HG03442 (cell line): ENCODE measurements at regions not wholly inside any gene's neighbourhood (a gene's known extent, or its start where the extent isn't known, plus 50 kb on each side); places are given as distances from the start of the nearest gene placed in this dataset.
"Not testable (repeated sequence)": the region's sequence is repeated elsewhere in the genome, so short reads cannot be mapped to it uniquely, and the experiment has no call there.

ENCODE experiments used
- ATAC-seq: cut with Tn5 transposase; IDR thresholded peaks from one replicate; pipeline ENCODE4 v1.9.1; 2021; ENCODE audit warnings: mild to moderate bottlenecking, moderate library complexity; ENCODE audit not compliant: unreplicated experiment

DNA sequence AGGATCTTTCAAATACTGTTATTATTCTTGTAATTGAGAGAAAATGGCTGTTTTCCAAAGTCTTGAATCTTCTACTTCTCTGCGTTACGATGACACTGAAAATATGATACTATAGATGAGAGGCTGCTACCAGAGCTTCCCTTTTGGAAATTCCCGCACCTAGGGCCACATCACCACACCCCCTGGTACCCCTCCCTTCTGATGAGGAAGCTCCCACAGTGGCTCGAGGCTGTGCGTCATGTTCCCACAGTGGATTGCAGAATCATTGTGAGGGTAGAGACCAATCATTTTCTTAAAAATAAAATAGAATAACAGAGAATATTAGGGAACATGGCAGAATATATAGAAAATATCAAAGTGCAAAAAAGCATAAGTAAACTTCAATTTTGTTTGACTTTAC is 268.9 kb upstream of the SMIM21 start:
- no peak for ATAC-seq

DNA sequence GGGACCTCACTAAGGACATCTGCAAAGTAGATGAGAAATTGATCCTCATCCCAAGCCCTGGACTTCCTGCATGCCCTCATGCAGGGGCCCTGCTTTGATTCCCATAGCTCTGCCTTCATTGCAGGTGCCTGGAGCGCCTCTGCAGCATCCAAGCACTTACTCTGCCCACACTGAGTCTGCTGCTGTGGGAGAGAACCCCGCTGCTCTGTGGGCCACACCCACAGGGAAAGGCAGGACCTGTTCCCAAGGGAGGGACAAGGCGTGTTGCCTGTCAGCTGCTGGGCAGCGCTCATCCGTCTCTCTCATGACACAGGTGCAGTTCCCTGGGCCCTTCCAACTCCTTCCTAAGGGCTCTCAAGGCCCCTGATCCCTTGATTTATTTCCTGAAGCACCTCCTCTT is 266.8 kb upstream of the SMIM21 start:
- no peak for ATAC-seq

DNA sequence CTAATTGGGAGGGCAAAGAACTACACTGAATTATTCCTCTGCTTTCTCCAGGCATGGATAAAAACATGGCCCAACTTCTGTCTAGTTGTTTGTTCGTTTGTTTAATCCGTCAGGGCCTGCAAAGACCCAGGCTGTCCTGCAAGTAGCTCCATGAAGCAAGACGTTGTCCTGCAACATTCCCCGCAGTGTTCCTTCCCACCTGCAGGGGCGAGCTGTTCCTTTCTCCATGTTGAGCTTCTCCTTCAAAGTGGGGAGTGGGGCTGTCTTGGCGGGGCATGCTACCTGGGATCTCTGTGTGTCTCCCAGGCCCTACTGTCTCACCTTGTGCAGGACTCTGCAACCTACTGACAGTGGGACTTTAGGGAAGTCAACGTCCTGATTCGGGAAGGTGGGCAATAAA is 264.0 kb upstream of the SMIM21 start:
- ATAC-seq: no peak

DNA sequence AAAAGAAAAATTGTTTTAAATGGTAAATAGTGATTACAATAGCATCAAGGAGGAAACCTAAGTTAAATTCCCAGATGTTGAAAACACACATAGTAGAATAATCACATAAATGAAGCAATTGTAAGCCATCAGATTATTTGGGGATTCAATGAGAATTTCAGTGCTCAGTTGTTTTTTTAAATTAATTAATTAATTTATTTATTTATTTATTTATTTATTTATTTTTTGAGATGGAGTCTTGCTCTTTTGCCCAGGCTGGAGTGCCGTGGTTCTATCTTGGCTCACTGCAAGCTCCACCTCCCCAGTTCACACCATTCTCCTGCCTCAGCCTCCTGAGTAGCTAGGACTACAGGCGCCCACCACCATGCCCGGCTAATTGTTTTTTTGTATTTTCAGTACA is 262.8 kb upstream of the SMIM21 start:
- not testable (repeated sequence) for ATAC-seq

DNA sequence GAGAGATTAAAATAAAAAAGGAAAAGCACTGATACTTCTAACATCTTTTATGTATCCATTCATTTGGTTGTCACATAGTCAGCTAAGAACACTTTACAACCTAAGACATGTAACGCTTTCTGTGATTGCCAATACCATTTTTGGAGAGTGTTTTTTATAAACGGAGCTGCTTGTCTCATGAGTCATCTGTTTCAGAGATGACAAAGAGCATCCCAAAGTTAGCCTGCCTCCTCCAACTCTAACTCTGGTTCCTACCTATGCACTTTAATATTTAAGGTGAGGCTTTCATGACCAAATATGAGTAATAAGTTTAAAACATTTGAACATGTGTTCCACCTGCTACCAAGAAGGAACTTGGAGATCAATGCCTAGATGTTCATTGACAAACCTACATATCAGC is 260.1 kb upstream of the SMIM21 start:
- ATAC-seq: no peak

DNA sequence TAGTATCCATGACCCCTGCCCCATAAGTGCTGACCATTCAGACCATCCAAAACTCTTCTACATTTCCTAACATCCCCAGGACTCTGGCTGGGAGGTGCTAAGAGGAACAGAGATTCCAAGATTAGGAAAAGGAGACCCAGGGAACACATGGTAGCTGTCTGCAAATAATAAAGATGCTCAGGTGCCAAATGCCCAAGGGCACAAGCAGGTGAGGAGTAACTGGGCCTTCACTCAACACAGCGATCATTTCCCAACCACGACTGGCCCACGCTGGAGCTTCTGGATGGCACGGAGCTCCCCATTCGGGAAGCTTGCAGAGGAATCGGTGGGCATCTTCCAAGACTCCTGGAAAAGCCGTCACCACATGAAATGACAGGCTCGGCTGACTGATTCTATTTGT is 255.9 kb upstream of the SMIM21 start:
- no peak for ATAC-seq

DNA sequence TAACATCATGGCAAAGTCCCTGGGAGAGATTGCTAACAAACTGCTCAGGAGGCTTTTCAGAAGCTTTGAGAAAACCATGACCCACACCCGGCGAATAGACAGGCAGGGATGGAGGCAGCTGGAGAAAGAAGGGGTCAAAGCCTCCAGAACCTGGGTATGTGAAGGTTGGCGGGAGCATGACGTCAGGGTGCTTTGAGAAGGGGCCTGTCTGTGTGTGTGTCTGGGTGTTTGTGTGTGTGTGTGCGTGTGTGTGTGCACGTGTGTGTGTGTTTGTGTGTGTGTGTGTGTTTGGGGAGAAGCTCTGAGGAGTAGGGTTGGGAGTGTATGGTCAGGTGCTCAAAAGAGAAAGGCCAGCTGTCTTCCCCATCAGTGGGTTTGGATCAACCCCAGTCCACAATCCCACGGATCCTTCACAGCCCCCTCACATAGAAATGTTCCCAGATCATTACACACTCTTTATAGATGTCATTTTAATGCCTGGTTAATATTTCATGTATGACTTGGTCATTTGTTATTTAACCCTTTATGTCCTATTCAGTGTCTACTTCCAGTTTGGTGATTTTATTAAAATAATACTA is 254.1 kb upstream of the SMIM21 start:
- ATAC-seq: no peak

DNA sequence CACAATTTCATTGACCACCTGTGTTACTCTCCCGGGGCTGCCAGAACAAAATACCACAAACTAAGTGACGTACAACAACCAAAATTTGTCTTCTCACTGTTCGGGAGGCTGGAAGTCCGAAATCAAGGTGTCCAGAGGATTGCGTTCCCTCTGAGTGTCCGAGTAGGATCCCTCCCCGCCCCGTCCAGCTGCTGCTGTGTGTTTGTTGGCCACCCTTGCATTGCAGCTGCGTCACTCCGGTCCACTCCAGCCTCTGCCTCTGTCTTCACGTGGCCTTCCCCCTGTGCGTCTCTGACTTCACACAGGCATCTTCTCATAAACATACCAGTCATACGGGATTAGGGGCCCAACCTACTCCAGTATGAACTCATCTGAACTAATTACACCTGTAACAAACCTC is 251.8 kb upstream of the SMIM21 start:
- no peak for ATAC-seq

DNA sequence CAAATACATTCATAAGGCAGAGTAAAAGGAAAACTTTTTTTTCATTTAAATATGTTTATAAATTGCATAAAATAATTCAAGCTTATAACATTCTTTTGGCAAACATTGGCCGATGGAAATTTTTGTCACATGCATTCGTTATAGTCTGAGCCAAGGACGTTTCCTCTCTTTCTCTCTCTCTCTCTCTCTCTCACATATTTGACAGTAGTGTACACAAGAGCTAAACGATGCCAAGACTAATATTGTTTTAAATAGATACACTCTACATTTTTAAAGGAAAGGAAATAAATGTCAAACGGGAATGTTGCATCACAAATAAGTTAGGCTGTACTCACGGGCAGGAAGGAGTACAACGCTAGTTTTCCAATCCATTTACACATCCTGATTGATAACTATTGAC is 251.1 kb upstream of the SMIM21 start:
- ATAC-seq: no peak

DNA sequence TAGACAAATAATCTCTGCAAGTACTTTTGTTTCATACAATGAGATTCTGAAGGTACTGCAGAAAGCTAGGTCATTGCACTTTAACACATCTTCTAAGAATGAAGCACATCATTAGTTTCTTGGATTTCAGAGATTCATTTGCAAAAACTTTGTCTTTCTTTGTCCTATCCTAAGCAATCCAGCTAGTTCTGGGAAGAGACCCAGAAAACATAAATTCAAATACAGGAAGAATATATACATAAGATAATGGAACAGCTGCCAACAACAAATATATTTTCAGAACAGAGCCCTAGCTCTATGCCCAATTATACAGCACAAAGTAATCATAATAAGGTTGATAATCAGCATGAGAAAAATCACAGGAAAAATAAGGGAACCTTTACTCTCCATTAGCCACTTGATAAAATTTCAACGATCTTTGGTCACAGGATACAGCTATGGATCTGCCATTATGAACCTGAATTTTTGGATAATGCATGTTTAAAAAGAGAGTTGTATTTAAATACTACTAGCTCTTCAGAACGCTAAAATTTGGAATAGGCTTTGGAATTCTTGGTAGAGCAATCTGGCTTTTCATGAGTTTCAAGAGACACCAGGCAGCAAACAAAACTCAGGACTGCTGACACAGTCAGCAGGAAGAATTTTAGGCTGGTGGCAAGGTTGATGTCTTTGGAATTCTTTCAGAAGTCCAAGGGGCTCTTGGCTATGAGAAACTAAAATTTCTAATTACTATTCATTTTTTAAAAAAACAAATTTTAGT is 250.4 kb upstream of the SMIM21 start:
- no peak for ATAC-seq

DNA sequence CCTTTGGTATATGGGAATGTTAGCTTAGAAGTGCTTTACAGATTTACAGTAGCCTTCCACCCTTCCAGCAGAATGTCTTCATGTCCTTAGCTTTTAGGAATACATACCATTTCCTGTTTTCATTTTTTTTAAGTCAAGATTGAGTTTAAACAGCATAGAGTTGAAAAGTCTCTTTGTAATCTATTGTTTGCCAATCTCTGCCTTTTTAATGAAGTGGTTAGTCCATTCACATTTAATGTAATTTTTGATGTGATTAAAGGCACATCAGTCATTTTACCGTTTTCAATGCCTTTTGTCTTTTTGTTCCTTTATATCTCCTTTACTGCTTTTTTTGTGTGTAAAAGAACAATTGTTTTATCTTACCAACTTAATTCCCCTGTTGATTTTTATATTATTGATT is 233.4 kb upstream of the SMIM21 start:
- no peak for ATAC-seq

DNA sequence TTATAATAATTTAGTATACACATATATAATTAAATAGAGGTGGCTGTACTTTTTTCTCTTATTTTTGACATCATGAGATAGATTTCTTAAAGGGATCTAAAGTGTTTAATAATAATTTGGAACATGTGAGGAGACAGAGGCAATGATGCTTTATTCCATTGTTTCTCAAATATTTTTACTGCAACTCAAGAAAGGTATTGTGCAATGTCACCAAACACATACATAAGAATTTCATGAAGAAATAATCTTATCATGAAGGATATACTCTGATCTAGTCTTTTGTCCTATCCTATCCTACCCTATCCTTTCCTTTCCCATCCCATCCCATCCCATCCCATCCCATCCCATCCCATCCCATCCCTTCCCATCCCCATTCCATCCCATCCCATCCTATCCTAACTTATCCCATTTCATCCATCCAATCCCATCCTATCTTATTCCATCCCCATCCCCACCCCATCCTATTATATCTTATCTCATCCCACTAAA is 232.1 kb upstream of the SMIM21 start:
- no peak for ATAC-seq

DNA sequence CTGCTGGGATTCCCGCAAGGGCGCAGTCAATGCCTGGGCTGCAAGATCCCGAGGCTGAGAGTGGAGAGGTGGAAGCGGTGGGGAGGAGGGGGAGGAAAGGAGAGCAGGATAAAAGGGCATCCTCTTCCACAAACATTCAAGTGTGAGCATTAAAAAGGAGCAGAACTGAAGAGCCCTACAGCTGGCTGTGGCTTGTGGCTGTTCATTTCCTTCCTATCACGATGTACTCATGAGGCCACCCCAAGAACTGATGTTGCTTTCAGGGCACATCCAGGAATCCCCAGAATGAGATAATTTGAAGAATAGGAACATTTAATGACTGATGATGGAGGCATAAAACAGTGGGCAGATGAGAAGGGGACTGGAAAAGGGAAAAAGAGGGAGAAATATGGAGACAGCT is 230.8 kb upstream of the SMIM21 start:
- no peak for ATAC-seq

DNA sequence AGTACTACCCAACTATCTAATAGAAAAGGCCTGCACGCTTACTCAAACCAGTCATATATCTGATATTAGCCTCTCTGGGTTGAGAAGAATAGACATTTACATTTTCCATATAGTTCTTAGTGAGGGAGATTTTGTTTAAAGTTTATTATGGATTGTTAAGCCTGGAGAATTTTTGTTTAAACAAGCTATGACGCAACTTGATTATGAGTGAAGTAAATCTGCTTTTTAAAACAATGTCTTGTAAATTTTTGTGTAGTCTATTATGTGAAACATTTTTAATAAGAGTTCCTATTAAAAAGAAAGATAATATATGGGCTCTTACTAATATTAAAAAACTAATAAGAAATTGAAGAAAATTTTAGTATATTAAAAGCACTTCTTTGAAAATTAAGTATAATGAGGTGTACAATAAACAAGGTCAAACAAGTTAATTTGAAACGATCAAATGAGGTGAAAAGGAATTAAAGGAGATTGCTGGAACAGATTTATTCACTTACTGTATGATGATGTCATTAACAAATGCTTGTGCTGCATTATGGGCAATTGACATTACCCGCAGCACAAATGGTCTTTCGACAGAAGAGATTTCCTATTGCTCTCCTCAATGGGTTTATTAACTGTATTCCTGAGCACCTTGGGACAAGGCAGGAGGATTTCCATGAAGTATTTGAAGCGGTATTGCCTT is 229.2 kb upstream of the SMIM21 start:
- no peak for ATAC-seq

DNA sequence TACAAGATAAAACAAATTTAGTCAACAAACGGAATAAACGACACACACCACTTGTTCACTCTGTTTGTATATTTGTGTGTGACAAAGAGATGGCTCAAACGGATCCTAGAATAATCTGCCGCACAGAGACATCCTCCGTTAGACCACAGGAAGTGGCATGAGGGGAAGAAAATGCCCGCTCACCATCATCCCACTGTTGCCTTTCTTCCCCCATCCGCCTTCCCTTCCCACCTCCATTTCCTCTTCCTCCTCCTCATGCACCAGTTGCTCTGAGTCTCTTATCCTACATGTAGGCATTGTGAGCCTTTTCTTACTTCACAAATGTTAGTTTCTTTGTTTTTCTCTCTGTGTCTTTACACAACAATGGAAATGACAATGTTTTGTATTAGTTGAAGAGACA is 228.5 kb upstream of the SMIM21 start:
- ATAC-seq: no peak

DNA sequence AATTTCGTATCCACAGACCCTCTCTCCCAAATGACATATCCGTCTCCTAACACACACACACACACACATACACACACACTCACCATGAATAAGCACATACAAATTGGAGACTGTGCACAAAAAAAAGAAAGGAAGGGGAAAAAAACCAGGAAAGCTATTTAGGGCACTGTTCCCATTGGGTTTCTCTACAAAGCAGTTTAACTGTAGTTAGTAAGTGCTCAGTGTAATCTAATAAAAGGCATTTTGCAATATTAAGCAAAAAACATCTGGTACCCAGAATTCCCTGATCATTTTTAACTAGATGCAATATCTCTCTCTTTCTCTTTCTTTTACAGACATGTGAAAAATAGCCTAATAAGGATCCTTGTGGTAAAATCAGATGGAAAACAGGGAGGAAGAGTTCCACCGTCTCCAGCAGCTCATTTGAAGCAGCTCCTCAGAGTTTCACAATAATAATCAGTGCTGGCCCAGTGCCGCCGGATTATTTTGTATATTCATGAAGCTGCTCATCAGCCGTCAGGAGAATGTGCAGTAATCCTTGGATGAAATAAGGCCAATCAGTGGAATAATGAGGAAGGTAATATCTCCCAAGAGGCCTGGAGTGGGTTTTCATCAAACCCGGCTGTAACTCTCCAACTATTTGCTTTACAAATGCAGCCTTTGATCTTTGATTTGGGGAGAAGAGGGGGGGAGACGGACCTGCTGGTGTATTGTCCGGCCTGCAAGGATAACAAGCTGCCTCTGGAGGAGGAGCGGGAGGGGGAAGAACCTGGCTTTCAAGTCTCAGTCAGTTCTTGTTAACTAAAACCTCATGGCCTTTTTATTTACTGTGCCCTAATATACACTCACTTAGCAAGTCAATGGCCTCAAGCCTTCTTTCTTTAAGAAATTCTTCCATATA is 227.6 kb upstream of the SMIM21 start:
- ATAC-seq: no peak

DNA sequence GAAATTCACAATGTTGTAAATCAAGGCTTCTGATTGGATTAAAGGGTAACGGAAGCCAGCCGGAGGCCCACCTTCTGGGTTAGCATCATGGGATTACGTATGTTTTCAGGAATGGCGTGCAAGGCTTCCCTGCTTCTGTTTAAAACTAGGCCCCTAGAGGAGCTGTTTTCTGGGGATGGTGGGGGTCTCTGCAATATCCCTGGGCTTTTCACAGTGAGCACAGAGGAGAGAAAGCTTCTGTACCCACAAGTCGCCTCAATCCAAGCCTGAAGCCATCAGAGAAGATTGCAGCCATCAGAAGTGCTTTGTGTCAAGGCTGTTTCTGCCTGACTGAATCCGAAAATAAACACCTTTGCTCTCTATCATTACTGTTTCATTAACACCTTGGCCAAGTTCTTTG is 226.9 kb upstream of the SMIM21 start:
- ATAC-seq: no peak

DNA sequence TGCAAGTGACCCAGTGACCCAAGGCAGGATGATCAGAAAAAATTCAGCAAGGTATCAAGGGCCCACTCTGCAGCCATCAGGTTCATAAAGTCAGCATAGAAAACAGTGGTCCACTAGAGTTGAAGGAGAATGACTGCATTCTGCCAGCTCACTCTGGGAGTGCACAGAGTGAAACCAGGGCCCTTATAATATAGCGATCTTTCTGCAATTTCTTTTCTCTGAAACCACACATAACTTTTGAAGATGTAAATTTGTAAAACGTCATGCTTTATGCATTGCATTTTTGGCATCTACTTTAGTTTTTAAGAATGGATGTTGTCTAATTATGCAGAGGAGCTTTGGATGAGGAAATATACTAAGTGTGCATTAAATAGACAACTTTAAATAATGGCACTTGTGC is 225.0 kb upstream of the SMIM21 start:
- no peak for ATAC-seq

DNA sequence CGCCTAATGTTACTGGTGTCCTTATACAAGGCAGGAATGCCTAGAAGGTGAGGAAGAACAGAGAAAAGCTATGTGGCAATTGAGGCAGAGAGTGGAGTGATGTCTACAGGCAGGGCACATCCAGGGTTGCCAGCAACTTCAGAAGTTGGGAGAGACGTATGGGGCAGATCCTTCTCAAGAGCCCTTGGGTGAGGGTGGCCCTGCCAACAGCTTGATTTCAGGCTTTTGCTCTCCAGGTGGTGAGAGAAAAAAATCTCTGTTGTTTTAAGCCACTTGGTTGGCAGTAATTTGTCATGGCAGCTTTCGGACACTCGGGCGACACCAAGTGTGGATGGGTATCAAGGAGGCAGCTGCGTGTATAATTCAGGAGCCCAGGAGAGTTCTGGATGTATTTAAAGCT is 217.4 kb upstream of the SMIM21 start:
- no peak for ATAC-seq

DNA sequence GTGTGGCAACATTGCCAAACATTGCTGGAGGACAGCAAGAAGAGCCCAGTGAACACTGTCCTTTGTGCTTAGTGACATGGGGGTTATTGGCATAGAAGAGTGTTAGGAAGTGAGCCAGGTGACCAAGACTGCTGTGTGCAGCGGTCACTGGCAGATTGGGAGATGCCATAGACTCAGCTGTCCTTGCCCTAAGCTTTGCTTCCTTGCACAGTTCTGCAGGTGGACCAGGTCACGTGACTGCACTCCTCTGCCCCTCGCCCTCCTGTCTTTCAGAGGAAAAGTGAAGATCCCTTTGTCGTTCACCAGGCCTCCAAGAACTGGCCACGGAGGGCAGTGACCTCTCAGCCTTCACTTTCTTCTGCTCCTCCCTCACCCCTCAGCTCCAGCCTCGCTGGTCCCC is 215.6 kb upstream of the SMIM21 start:
- ATAC-seq: no peak

DNA sequence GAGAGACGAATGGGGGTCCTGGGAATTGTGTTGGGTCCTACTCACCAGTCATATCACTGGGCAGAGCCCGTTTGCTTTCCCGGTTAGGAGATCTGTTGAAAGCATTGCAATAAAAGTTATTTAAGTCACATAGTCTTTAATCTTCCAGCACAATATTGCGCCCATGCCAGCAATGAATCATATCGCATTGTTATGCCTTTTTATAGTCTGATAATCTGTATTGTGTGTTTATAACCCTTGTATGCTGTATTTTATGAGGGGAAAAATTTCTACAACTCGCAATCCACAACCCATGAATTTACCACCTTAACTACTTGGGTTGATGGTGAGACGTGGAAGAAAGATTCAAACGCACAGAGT is 211.9 kb upstream of the SMIM21 start:
- ATAC-seq: no peak
